H1 (cell line): ENCODE measurements at regions not wholly inside any gene's neighbourhood (a gene's known extent, or its start where the extent isn't known, plus 50 kb on each side); places are given as distances from the start of the nearest gene placed in this dataset.

Experiments
- CTCF ChIA-PET: fragments of 300-600 bp; sonication (Branson Sonifier 250); formaldehyde crosslinking; loops from one replicate; lab custom pipeline; 2021; ENCODE audit not compliant: partially characterized antibody; lab: Charles Lee
- POLR2A ChIA-PET: fragments of 300-600 bp; sonication (Branson Sonifier 250); formaldehyde crosslinking; loops from one replicate; lab custom pipeline; 2021; ENCODE audit warnings: inconsistent platforms; ENCODE audit not compliant: partially characterized antibody; lab: Charles Lee
- DNase-seq, 2 experiments: peaks; one replicate each; pipeline versions ENCODE4 v3.0.0 to v3.0.0-alpha.2; 2010 to 2022; ENCODE audit warnings: low spot score in 2 of 2, low read depth in 1 of 2, mixed read lengths in 1 of 2
- FAIRE-seq: peaks from 2 replicates; lab custom pipeline; 2011; peaks lifted over from hg19 to GRCh38; lab: Jason Lieb, UNC
- H2AFZ ChIP-seq: 2 replicates; pipeline ENCODE4 v1.8.1; 2012; ENCODE audit warnings: low read length, inconsistent platforms
- H2AK5ac ChIP-seq: 2 replicates; pipeline ENCODE4 v1.6.1; 2013; ENCODE audit warnings: low read depth, low read length
- H2BK120ac ChIP-seq: replicated peaks from 2 replicates; pipeline ENCODE3; 2013; ENCODE audit warnings: low read depth, low read length, inconsistent platforms
- H2BK12ac ChIP-seq: 2 replicates; pipeline ENCODE4 v1.6.1; 2013; ENCODE audit warnings: low read depth, low read length
- H2BK15ac ChIP-seq: 2 replicates; pipeline ENCODE4 v1.6.1; 2013; ENCODE audit warnings: low read length
- H2BK20ac ChIP-seq: 2 replicates; pipeline ENCODE4 v1.6.1; 2013; ENCODE audit warnings: low read length
- H2BK5ac ChIP-seq: 2 replicates; pipeline ENCODE4 v1.6.1; 2013; ENCODE audit warnings: low read depth, low read length
- H3K14ac ChIP-seq: 2 replicates; pipeline ENCODE4 v1.6.1; 2013; ENCODE audit warnings: inconsistent platforms; ENCODE audit not compliant: insufficient read length
- H3K18ac ChIP-seq: 2 replicates; pipeline ENCODE4 v1.6.1; 2013; ENCODE audit warnings: low read length; ENCODE audit errors: extremely low read depth
- H3K23ac ChIP-seq: 2 replicates; pipeline ENCODE4 v1.6.1; 2013; ENCODE audit warnings: inconsistent platforms; ENCODE audit not compliant: insufficient read length
- H3K23me2 ChIP-seq: 2 replicates; pipeline ENCODE4 v1.6.1; 2013; ENCODE audit warnings: low read depth, low read length
- H3K27ac ChIP-seq: 2 replicates; pipeline ENCODE4 v1.6.1; 2011; ENCODE audit warnings: low read depth, low read length, inconsistent platforms
- H3K27me3 ChIP-seq, 4 experiments: replicated peaks in 1 of 4; 1 replicate in 1 of 4; 2 replicates in 3 of 4; pipeline versions ENCODE4 v1.6.1 to v1.8.1; 2011 to 2013; ENCODE audit warnings: low read length in 3 of 4, mild to moderate bottlenecking in 3 of 4, inconsistent platforms in 2 of 4, mixed read lengths in 2 of 4, moderate library complexity in 1 of 4; ENCODE audit not compliant: control insufficient read depth in 3 of 4, insufficient read depth in 3 of 4; ENCODE audit errors: extremely low read depth in 1 of 4
- H3K36me3 ChIP-seq, 4 experiments: 2 replicates each; pipeline versions ENCODE4 v1.6.1 to v1.8.1; 2011 to 2013; ENCODE audit warnings: mild to moderate bottlenecking in 4 of 4, low read length in 3 of 4, moderate library complexity in 2 of 4, control low read depth in 1 of 4, inconsistent platforms in 1 of 4; ENCODE audit not compliant: insufficient read depth in 4 of 4, control insufficient read depth in 2 of 4
- H3K4ac ChIP-seq: replicated peaks from 2 replicates; pipeline ENCODE3; 2013; ENCODE audit warnings: low read length, low read depth, mixed read lengths, inconsistent platforms; ENCODE audit not compliant: insufficient read length
- H3K4me1 ChIP-seq, 4 experiments: replicated peaks in 1 of 4; 1 replicate in 1 of 4; 2 replicates in 3 of 4; pipeline versions ENCODE4 v1.6.1 to v1.8.1; 2011 to 2013; ENCODE audit warnings: low read length in 3 of 4, inconsistent platforms in 2 of 4, mixed read lengths in 1 of 4; ENCODE audit not compliant: insufficient read depth in 4 of 4, control insufficient read depth in 3 of 4
- H3K4me2 ChIP-seq, 2 experiments: 2 replicates each; pipeline versions ENCODE4 v1.6.1 to v1.8.1; 2011 to 2013; ENCODE audit warnings: low read depth in 2 of 2, low read length in 2 of 2, control low read depth in 1 of 2, inconsistent platforms in 1 of 2, mild to moderate bottlenecking in 1 of 2; ENCODE audit not compliant: insufficient read depth in 1 of 2
- H3K4me3 ChIP-seq, 4 experiments: fragments of 200-600, 300-600 bp in 1 of 4; sonication (generic), shearing (Covaris generic), sonication (Bioruptor Twin) in 1 of 4; 2 replicates each; pipeline versions ENCODE4 v1.5.1 to v1.8.1; 2011 to 2016; ENCODE audit warnings: low read length in 4 of 4, low read depth in 3 of 4, control low read depth in 2 of 4, inconsistent platforms in 2 of 4, mild to moderate bottlenecking in 2 of 4, mixed read lengths in 1 of 4, moderate library complexity in 1 of 4; ENCODE audit not compliant: insufficient read depth in 2 of 4; ENCODE audit errors: extremely low read depth in 1 of 4
- H3K56ac ChIP-seq: replicated peaks from 2 replicates; pipeline ENCODE3; 2013; ENCODE audit warnings: low read depth, mild to moderate bottlenecking, mixed read lengths, low read length, inconsistent platforms; ENCODE audit not compliant: insufficient read length
- H3K79me1 ChIP-seq: 2 replicates; pipeline ENCODE4 v1.6.1; 2013; ENCODE audit warnings: low read depth, low read length, control low read depth
- H3K79me2 ChIP-seq, 2 experiments: 2 replicates each; pipeline versions ENCODE4 v1.6.1 to v1.8.1; 2012 to 2013; ENCODE audit warnings: low read length in 2 of 2, mild to moderate bottlenecking in 2 of 2, inconsistent platforms in 1 of 2; ENCODE audit not compliant: insufficient read depth in 2 of 2, control insufficient read depth in 1 of 2
- H3K9ac ChIP-seq, 4 experiments: replicated peaks in 1 of 4; 1 replicate in 1 of 4; 2 replicates in 3 of 4; pipeline versions ENCODE4 v1.6.1 to v1.8.1; 2011 to 2013; ENCODE audit warnings: low read depth in 3 of 4, low read length in 3 of 4, control low read depth in 2 of 4, mild to moderate bottlenecking in 2 of 4, moderate library complexity in 2 of 4, inconsistent platforms in 1 of 4; ENCODE audit errors: extremely low read depth in 1 of 4
- H3K9me3 ChIP-seq, 2 experiments: 2 replicates each; pipeline versions ENCODE4 v1.6.1 to v1.8.1; 2012 to 2013; ENCODE audit warnings: mild to moderate bottlenecking in 2 of 2, moderate library complexity in 2 of 2, control low read depth in 1 of 2, inconsistent platforms in 1 of 2, low read depth in 1 of 2, low read length in 1 of 2, mixed read lengths in 1 of 2; ENCODE audit not compliant: insufficient read depth in 2 of 2
- H4K20me1 ChIP-seq, 2 experiments: replicated peaks in 1 of 2; 2 replicates each; pipeline versions ENCODE3 to v1.8.1; 2011 to 2013; ENCODE audit warnings: inconsistent platforms in 2 of 2, low read length in 2 of 2, mild to moderate bottlenecking in 1 of 2; ENCODE audit not compliant: insufficient read depth in 2 of 2, control insufficient read depth in 1 of 2
- H4K5ac ChIP-seq: 2 replicates; pipeline ENCODE4 v1.6.1; 2013; ENCODE audit warnings: low read length, low read depth, mixed read lengths, inconsistent platforms; ENCODE audit not compliant: insufficient read length
- H4K8ac ChIP-seq: 2 replicates; pipeline ENCODE4 v1.8.0; 2013; ENCODE audit warnings: mild to moderate bottlenecking, moderate library complexity, low read length, inconsistent platforms; ENCODE audit not compliant: insufficient read depth; ENCODE audit errors: extremely low read depth
- H4K91ac ChIP-seq: replicated peaks from 2 replicates; pipeline ENCODE3; 2013; ENCODE audit warnings: low read length, mixed read lengths, inconsistent platforms; ENCODE audit not compliant: insufficient read length
- BCL11A ChIP-seq, 2 experiments: IDR thresholded peaks; one replicate each; pipeline ENCODE4 v1.6.1; 2011; ENCODE audit warnings: low read depth in 2 of 2, low read length in 2 of 2, mild to moderate bottlenecking in 2 of 2
- CHD1 ChIP-seq: IDR thresholded peaks from 2 replicates; pipeline ENCODE4 v1.6.1; 2012; ENCODE audit warnings: low read depth, low read length, improper control_type of control experiment
- EP300 ChIP-seq, 2 experiments: IDR thresholded peaks; 1 replicate in 1 of 2; 2 replicates in 1 of 2; pipeline ENCODE4 v1.6.1; 2011 to 2012; ENCODE audit warnings: low read depth in 2 of 2, low read length in 2 of 2, mild to moderate bottlenecking in 2 of 2, borderline replicate concordance in 1 of 2, inconsistent platforms in 1 of 2, moderate library complexity in 1 of 2
- GTF2F1 ChIP-seq: IDR thresholded peaks from 2 replicates; pipeline ENCODE4 v1.6.1; 2012; ENCODE audit warnings: low read depth, low read length, improper control_type of control experiment, borderline replicate concordance
- JUND ChIP-seq: IDR thresholded peaks from 2 replicates; pipeline ENCODE4 v1.6.1; 2011; ENCODE audit warnings: mild to moderate bottlenecking, improper control_type of control experiment, low read length
- KDM1A ChIP-seq: fragments of 200-600, 300-600 bp; sonication (generic); IDR thresholded peaks from 2 replicates; pipeline ENCODE4 v1.7.1; 2016; ENCODE audit warnings: mild to moderate bottlenecking, low read length, borderline replicate concordance
- MAFK ChIP-seq: IDR thresholded peaks from 2 replicates; pipeline ENCODE4 v1.6.1; 2012; ENCODE audit warnings: low read depth, mild to moderate bottlenecking, improper control_type of control experiment, low read length
- NANOG ChIP-seq: IDR thresholded peaks from 2 replicates; pipeline ENCODE4 v1.6.1; 2011; ENCODE audit warnings: low read length, low read depth, mild to moderate bottlenecking, inconsistent platforms; ENCODE audit not compliant: insufficient read depth, poor library complexity, severe bottlenecking
- PHF8 ChIP-seq: fragments of 200-600 bp; sonication (generic); conservative IDR thresholded peaks from 2 replicates; pipeline ENCODE4 v1.7.1; 2012; ENCODE audit warnings: low read depth, mild to moderate bottlenecking, inconsistent platforms, low read length, moderate library complexity
- RBBP5 ChIP-seq: IDR thresholded peaks from 2 replicates; pipeline ENCODE4 v1.7.1; 2012; ENCODE audit warnings: low read depth, mild to moderate bottlenecking, inconsistent platforms, low read length, moderate library complexity, borderline replicate concordance
- SP2 ChIP-seq: IDR thresholded peaks from 2 replicates; pipeline ENCODE4 v1.6.1; 2012; ENCODE audit warnings: mild to moderate bottlenecking, low read length, inconsistent platforms
- SP4 ChIP-seq: IDR thresholded peaks from 2 replicates; pipeline ENCODE4 v1.6.1; 2012; ENCODE audit warnings: low read length, inconsistent platforms
- SUZ12 ChIP-seq: fragments of 200-600 bp; sonication (generic); IDR thresholded peaks from 2 replicates; pipeline ENCODE4 v1.6.1; 2012; ENCODE audit warnings: mild to moderate bottlenecking, inconsistent platforms, low read length, moderate library complexity, mixed read lengths
- TBP ChIP-seq: IDR thresholded peaks from 2 replicates; pipeline ENCODE4 v1.6.1; 2011; ENCODE audit warnings: low read depth, low read length, improper control_type of control experiment
- WGBS, 2 experiments: shearing (Covaris generic) in 1 of 2; methylation state at CpG; one replicate each; pipeline versions ENCODE4 v1.1.6 to v1.1.7; 2013 to 2015; ENCODE audit warnings: low lambda C conversion rate in 2 of 2, mixed read lengths in 2 of 2, inconsistent platforms in 1 of 2, low coverage in 1 of 2, missing lambda C conversion rate in 1 of 2; ENCODE audit not compliant: insufficient replicate concordance in 2 of 2, insufficient coverage in 1 of 2, insufficient read length in 1 of 2; ENCODE audit errors: extremely low coverage in 1 of 2, missing lambda C conversion rate in 1 of 2; 5-methylcytosine and 5-hydroxymethylcytosine counted together

- Histone ChIP-seq H3K23me2 (no peaks in the 10 kb centered on the region), H2BK12ac (no peak overlapping the region), H4K20me1 (no peaks in the 10 kb centered on the region), H3K56ac (no peak overlapping the region), H2BK15ac (no peak overlapping the region), H2AK5ac (no peak overlapping the region), H2BK20ac (no peak overlapping the region), H3K4me1 (no peaks in the 10 kb centered on the region), H4K5ac (no peak overlapping the region), H3K4me2 (no peak overlapping the region), H3K18ac (no peak overlapping the region), H3K9ac (no peak overlapping the region), H3K27me3 (no peaks in the 10 kb centered on the region), H3K27ac (no peak overlapping the region), H2BK120ac (no peak overlapping the region), H3K4ac (no peak overlapping the region), H4K91ac (no peak overlapping the region), H3K4me3 (no peak overlapping the region), H3K14ac (no peak overlapping the region), H2AFZ (no peak overlapping the region), H3K79me1 (no peaks in the 10 kb centered on the region), H3K79me2 (no peaks in the 10 kb centered on the region), H3K9me3 (peaks cover 3 to 6% of the 10 kb centered on the region in 2 experiments; a peak in 3 of 4 replicates), H3K23ac (no peak overlapping the region), H3K36me3 (no peaks in the 10 kb centered on the region), H4K8ac (no peak overlapping the region), H2BK5ac (no peak overlapping the region)
- DNase-seq (no peak), FAIRE-seq (no peak)
- ChIA-PET CTCF (no interaction called here), POLR2A (no interaction called here)
- 92% methylated on average over 1 of the region's 1 CpG; no CpG with 5 or more reads in 1 of the 2 experiments for WGBS, 2 experiments
- no peak for TF ChIP-seq PHF8
- no peak for TF ChIP-seq KDM1A
- no peak for TF ChIP-seq CHD1
- TF ChIP-seq SP2: no peak
- no peak for TF ChIP-seq GTF2F1
- TF ChIP-seq RBBP5: no peak
- no peak for TF ChIP-seq NANOG
- no peak for TF ChIP-seq EP300 (IDR thresholded peaks at IDR 0.05; ENCODE audit: borderline replicate concordance in 1 of 2, low read depth in 2 of 2, low read length in 2 of 2)
- no peak for TF ChIP-seq SP4
- TF ChIP-seq TBP: no peak
- TF ChIP-seq BCL11A (IDR thresholded peaks at IDR 0.05; ENCODE audit: low read depth in 2 of 2, low read length in 2 of 2): no peak
- TF ChIP-seq SUZ12: no peak
- TF ChIP-seq JUND: no peak
- no peak for TF ChIP-seq MAFK
Observed at GRCh38 chr1:82453511-82454185, 652.9 kb downstream of the ADGRL2 start.
